A204.1 (cell line): ENCODE measurements at regions not wholly inside any gene's neighbourhood (a gene's known extent, or its start where the extent isn't known, plus 50 kb on each side); places are given as distances from the start of the nearest gene placed in this dataset.

Experiments used
- FAIRE-seq: peaks from 2 replicates; lab custom pipeline; 2012; peaks lifted over from hg19 to GRCh38; lab: Jason Lieb, UNC

DNA sequence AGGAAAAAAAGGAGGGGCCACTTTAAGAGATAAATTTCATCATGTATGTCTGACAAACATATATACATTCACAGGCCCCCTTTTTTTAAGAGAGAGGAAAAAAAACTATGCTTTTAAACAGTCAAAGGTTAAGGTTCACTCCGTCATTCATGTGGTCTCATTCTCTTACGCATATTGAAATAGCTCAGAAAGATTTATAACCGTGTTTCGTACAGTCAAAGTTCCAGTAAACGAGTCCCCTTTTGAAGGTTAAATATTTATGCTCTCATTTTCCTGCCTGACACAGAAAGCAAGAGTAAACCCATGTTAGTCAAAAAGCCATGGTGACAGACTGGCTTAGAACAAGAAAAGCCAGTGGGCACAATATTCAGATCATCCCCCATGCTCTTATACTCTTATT lies 248.0 kb upstream of the ARRDC4 start:
- FAIRE-seq, result no peak

DNA sequence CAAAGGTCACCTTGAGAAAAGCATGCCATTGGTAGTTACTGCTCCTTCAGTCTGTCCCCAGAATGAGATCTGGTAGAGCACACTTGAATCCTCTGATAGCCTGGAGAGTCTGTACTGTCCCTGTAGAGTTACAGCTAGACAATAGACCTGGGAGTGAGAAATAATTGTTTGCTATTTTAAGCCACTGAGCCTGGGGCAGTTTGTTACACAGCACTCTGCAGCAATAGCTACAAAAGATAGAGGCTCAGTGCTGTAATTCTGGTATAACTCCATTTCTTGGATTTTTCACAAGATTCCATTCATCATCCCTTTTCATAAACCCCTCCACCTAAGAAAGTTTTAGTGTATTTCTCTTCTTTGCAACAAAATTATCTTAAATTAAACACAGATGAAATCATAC lies 242.7 kb upstream of the ARRDC4 start:
- FAIRE-seq, result no peak

DNA sequence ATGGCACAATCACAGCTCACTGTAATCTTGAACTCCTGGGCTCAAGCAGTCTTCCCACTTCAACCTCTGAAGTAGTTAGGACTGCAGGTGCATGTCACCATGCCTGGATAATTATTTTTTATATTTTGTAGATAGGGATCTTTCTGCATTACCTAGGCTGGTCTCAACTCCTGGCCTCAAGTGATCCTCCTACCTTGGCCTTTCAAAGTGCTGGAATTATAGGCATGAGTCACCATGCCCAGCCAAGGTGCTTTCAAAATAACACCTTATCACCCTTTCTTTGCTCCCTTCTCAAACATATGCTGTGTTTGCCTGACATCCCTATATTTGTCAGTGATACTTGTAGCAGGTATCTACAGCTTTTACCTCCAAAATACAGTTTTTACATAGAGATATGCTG lies 242.0 kb upstream of the ARRDC4 start:
- no peak for FAIRE-seq

DNA sequence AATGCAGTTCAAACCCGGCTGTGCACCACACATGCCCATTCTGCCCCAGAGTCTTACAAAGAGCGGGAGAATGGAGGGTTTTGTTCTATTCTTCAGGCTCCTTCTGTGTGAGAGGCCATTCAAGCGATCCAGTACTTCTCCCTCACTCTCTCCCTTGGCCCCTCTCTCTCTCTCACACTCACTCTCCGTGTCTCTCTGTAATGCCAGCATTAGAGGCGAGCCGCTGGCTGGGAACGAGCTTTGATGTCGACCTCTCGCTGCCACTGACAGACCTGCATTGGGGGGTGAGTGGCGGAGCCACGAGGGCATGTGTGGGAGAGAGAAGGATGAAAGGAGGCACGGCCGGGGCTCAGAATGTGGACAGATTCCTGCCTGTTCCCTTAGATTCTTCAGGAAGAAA lies 231.7 kb upstream of the ARRDC4 start:
- FAIRE-seq, result no peak

DNA sequence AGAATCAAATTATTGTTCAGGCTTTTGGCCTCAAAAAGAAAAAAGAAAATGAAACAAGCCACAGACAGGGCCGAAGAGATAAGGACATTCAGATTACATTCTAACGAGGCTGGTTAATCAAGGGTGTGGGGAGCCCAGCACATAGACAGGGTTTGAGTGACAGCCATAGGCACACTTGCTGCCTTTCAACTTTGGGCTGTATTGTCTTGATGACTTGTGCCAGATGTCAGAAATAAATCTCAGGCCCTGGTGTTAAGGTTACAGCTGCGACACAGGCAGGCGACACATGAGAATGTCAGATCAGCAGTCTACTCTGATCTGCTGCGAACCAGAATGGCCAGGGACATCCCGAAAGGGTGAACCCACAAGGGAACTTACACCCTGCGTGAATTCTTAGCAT lies 231.2 kb upstream of the ARRDC4 start:
- no peak for FAIRE-seq

DNA sequence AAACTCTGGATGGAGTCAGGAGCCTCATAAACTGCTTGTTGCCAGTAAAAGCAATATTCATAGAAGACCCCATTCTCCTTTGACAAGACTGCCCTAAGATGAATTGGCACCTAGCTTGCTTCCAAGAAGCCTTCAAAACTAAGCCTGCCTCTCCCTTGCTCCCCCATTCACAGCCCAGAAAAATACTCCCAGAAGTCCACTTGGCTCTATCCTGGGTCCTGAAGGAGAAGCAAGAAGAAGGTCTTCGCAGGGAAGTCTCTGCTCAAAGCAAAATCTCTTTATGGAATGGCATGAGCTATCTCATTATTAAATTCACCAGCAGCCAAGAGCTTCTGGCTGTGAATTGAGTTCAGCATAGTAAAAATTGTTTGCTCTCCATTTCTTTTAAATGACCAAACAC lies 230.2 kb upstream of the ARRDC4 start:
- no peak for FAIRE-seq

DNA sequence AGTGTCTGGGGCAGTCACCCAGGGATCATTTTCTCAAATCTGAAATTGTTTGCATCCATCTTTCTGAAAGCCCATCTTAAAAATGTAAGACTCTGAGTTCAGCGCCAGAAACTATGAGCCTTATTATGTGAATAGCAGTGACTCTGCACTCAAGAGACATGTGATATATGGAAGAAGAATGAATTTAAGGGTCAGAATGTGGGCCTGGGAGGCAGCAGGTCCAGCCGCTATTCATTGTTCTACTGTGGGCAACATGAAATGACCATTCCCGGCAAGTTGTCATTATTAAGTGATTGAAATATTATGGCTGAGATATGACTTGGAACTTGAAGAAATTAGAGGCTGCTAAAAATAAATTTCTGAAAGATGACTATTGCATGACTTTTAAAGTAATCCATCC lies 228.6 kb upstream of the ARRDC4 start:
- no peak for FAIRE-seq

DNA sequence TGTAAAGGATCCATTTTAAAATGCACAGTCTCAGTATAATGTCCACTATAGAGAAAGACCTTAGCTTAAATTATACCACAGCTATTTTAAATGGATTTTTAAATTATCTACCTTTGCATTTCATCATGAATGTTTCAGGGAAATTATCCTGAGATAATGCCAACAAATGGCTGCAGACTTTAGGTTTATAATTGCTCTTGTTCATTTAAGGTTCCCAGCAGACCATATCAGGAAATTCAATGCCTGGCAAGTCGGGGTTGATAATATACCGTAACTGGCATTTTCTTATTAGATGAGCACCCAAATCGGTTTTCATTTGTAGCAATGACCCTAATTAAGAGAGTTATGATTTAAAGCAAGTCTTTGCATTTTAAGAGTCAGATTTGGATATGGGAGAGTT lies 227.1 kb upstream of the ARRDC4 start:
- FAIRE-seq, result no peak

DNA sequence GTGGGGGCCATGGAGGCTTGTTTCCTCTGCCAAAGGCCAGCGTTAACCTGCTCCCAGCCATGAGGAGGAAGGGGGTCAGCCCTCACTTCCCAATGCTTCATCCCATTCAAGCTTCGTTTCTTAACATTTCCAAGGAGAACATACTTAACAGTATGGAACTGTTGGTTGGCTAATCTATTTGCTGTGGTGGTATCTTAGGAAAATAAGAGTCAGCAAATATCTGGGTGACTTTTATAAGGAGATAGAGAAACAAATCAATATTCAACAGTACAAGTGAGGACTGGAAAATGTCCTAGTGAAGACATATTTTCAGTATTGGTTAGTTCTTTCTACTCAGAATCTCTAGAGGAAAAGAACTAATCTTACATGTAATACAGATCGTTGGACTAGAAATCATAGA lies 223.8 kb upstream of the ARRDC4 start:
- no peak for FAIRE-seq

DNA sequence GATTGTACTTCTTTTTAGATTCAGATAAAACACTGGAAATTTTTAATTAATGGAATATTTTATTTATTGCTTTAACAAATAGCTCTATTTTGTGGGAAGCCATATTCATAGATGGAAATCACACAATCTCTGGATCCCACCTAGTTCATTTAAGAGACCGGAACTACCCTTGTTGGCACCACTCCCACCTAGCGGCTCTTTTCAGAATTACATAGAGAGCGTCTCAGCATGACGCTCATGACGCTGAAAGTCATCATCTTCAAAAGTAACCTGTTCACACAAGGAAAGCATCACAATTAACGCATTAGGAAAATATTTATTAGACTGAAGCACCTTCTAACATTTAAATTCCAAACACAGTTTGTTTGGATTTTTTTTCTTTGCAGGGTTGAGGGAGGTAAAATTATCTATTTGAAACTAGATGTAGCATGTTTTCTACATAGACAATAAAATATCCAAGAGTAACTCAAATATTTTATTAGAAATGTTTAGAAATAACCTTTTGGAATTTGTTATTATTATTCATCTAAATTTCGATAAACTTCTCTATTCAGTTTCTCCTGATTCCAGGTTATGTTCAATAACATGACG lies 214.9 kb upstream of the ARRDC4 start:
- no peak for FAIRE-seq

DNA sequence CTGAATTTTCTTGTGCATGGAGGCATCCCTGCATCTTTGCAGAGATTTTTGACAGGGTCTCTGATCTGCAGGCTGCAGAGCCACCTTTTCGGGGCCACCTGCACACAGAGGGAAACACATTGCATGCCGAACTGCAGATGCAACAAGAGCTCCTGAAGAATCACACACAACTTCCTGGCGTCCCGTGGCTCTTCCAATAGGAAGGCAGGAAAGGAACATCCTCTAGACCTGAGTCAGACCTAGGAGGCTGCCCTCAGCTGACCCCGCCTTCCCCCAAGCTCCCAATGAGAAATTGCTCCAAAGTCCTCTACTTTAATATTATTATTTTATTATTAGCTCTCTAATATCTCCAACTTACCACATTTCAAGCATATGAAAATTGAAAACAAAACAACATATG lies 213.2 kb upstream of the ARRDC4 start:
- no peak for FAIRE-seq

DNA sequence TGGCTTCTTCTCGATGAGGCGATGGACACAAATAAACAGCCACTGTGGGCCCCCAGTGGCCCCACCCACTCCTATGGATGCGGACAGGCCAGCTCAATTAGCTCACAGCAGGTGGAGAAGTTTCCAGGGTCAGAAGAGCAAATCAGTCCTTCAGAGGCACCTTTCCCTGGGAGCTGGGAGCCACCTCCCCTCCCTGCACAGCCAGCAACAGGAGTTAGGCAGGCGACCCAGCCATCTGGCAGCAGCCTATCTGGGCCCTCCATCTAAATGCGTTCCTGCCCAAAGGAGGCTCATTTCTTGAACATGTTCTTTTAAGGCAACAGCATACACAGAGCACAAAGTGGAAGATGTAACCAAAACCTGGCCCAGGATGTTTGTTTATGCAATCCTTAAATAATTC lies 211.9 kb upstream of the ARRDC4 start:
- FAIRE-seq, result no peak

DNA sequence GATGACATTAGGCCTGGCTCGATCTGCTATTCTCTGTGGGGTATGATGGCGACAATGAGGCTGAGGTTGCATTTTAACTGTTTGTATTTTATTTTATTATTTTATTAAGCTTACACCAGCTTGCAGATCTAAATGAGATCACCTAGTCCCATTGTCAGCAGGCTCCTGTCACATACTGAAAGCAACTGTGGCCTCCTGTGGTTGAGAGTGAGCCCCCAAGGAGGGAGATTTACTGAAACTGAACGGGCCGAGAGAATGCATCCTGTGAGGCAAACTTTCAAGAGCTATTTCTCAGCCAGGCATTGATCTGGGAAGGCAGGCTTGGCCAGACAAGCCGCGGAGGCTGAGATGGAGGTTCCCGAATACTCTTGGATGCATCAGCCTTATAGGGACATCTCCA lies 210.4 kb upstream of the ARRDC4 start:
- FAIRE-seq, result no peak

DNA sequence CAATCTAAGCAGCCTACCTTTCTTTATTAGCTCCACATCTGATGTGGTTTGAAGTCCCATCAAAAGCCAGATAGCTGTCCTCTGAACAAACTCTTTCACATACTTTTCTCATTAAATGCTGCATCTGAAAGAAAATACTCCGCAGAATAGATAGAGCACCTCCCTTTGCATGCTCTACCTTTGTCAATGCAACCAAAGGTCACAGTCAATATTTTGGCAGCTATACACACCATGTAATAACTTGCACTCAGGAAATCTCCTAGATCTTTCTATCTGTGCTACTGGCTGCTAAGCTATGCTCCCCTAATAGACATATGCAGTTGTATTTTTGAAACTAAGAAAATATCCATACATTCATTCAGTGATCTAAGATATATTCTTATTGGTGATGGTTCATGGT lies 204.8 kb upstream of the ARRDC4 start:
- FAIRE-seq, result no peak

DNA sequence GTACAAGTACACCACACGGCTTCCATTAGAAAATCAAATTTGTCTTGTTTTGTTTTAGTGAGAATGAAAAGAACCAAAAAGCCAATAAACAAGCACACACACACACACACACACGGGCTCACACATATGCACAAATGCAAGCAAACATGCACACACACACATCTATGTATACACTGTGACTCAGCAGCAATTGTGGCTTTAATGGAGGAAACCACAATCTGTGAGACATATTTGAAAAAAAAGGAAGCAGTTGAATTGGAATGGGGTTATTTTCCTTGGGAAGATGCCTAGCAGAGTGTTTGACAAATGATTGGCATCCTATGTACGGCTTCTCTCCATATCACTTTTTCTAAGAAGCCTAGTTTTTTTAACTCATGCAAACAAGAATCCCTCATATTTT lies 201.1 kb upstream of the ARRDC4 start:
- no peak for FAIRE-seq

DNA sequence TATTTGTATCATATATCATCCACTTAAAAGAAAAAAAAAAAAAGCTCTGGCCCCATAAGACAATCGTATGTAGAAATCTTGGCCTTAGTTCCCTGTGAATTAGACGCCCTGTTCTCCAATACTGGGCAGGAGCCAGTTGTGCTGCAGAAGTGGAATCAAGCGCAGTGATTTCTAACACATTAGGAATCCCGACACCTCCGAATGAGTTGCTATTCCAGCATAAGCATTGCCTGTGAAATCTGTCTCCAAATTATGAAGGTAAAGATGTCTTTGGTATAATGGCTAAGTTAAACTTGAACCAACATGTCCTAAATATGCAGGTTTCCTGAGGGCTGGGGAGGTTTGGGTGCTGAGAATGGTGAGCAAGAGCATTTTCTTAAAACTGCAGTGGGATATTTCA lies 199.4 kb upstream of the ARRDC4 start:
- FAIRE-seq, result no peak

DNA sequence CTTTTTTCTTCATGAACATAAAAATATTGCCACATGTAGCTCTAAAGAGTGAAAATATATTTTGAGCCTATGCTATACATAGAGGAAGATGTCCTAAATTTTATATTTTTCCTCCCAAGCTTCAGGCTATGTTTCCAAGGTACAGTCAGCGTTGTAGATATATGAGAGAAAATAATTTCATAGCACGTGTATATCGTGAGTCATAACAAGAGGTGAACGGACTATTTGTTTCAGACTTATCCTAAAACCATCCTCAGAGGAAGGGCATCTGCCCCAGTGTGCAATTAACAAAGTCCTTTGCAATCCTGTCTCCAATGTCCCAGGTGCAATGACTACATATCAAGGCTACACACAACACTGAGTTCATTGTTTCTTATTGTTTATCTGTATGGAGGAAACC lies 177.3 kb upstream of the ARRDC4 start:
- FAIRE-seq, result no peak

DNA sequence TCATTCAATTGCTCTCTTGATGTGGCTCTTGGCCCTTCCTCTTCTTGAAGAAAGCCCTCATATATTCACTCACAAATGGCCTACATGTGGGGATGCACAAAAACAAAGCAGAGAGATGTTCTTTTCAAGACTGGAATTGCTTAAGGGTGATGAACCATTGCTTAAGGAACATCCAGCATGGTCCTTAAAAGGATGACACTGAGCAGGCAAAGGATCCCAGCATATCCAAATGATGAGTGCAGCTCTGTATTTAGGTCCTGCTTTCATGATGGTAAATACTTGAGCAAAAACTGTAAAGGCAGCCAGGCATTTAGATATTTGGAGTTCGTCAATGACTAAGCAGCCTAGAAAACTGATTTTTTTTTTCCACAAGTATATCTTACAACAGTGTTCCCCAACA lies 173.8 kb upstream of the ARRDC4 start:
- no peak for FAIRE-seq

DNA sequence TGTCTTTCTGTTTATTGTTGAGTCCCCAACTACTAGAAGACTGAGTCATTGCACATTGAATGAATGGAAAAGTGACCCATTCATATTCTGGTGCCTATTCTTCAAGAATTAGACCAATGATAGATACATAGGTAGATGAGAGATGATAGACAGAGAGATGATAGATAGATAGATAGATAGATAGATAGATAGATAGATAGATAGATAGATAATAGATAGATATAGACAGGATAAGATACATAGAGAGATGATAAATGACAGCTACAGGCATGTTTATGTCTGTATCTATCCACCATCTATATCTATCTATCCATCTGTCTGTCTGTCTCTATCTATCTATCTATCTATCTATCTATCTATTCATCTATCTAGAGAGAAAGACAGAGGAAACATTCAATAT lies 170.3 kb upstream of the ARRDC4 start:
- FAIRE-seq, result no peak

DNA sequence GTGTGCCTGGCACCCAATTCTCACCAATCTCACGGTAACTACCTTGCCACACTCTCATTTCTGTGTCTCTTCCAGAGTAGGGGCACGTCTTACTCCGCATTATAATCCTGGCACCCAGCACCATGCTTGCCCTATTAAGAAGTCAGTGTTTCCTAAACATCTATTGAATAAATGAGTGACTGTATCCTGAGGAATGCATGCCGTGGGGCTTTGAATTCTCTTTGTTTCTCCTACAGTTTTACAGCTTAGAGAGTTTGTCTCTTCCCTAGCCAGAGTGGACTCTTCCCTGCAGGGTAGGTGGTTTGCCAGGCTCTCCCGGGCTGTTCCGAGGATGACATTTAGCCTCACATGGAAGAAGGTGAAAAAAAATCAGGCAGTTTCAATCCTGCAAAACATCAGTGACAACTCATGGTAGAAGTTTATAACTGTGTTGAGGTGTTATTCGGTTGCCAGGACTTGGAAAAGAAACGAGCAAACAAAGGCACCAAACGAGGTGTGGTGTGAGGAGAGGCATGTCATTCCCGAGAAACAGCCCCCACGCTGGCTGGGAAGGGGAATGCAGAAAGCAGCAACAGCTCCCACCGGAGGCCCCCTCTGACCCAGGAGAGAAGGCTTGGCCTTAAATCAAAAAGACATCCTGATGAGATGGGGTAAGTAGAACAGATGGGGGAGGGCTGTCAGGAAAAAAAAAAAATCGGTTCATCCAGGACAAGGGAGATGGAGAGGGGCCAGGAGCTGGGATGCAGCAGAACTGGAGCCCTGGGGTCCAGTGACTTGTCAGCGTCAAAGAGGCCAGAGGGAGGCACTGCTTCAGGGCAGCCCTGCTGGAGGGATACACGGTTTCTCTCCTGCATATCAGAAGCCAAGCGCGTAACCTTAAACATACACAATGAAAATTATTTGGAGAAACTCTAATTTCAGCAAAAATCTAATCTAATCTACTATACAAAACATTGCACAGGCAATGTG lies 168.4 kb upstream of the ARRDC4 start:
- FAIRE-seq, result no peak

DNA sequence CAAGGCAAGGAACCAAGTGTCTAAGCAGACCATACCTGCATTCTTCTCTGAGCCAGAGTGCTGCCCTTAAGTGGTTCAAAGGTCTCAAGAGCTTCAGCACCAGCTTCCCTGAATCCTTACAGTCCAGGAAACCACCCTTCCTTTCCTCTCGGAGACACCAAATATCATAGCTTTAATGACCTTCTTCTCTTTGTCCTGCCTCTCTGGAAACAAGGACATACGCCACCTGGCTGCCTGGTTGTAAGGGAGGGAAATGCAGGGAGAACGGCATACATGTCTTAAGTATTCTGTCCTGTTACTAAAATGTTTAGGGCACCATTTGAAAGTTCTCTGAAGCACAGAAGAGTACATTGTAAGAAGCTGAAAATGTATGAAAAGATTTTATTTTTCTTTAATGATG lies 155.6 kb upstream of the ARRDC4 start:
- no peak for FAIRE-seq

DNA sequence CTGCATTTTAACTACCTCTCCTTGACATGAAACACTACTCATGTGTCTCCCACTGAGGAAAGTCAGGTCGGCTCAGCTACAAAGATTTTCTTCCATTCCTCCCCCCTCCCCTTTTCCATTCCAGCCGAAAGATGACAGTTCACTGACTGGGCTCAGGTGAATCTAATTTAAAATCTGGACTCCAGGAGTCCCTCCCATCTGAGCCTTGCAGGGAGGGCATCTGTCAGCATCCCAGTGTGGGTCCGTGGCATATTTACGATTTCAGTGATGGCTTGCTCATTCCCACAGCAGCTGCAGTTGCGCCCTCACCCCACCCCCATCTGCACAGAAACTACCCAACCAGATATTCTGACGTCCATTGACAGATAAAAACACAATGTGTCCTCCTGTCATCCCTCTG lies 153.7 kb upstream of the ARRDC4 start:
- FAIRE-seq, result no peak

DNA sequence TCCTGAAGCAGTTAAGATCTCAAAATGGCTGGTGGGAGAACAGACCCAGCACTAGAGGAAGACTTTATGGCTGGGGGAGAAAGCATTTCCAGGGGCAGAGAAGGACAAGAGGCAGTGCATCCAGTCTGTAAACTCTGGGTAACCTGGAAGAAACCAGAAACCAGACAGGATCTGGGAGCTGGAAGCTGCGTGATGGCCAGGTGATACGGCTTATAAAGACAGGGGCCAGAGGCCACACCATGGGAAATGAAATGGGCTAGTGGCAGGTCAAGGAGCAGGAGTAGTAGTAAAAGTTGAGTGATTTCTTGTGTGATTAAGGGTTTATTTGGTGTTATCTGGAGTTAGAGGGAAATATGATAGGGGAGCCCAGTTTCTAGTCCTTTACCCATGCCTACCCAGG lies 144.7 kb upstream of the ARRDC4 start:
- no peak for FAIRE-seq

DNA sequence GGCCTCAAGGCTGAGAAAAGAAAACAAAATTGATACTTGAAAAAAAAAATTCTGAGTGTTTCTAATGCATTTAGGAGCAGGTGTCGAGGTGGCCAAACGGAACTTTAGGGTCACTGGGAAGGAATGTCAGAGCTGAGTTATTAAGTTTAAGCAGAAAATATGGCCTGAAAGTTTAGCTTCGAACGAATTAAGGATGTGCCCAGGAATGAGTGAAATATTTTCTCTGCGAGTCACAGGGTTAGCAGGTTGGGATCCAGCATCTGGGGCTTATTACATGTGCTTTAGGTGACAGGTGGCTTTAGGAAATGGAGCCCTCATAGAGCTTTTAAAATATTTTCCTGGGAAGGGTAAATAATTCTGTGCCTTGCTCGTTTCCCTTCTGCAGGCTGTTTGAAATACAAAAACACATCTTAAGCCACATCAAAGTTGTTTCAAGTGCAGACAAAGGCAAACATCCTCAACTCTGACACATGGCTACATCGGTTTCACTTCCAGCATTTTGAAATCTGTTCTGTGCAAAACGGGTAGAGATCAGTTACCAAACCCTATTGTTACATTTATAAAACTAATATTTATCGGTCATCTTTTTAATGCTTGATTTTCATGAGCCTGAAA lies 143.1 kb upstream of the ARRDC4 start:
- FAIRE-seq, result no peak
